GM21619 (cell line): ENCODE measurements at regions not wholly inside any gene's neighbourhood (a gene's known extent, or its start where the extent isn't known, plus 50 kb on each side); places are given as distances from the start of the nearest gene placed in this dataset.
"Not testable (repeated sequence)": the region's sequence is repeated elsewhere in the genome, so short reads cannot be mapped to it uniquely, and the experiment has no call there.

Experiments
- ATAC-seq: cut with Tn5 transposase; IDR thresholded peaks from one replicate; pipeline ENCODE4 v1.9.1; 2021; ENCODE audit not compliant: unreplicated experiment

- not testable (repeated sequence) for ATAC-seq
These were observed 1151.1 kb upstream of the SORCS1 start for GRCh38 chr10:108315636-108316035.

DNA sequence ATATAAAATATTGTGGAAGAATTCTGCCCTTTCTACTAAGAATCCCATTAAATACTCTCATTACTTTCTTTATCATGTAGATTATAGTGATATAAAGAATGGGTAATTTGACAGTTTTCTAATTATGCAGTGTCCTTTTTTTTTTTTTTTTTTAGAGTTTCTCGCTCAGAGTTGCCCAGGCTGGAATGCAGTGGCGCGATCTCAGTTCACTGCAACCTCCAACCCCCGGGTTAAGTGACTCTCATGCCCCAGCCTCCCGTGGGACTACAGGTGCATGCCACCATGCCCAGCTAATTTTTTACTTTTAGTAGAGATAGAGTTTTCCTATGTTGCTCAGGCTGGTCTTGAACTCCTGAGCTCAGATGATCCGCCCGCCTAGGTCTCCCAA is 1143.4 kb upstream of the SORCS1 start:
- ATAC-seq: no peak

GRCh38 chr10:108307250-108307924 is 1142.9 kb upstream of the SORCS1 start:
- no peak for ATAC-seq

DNA sequence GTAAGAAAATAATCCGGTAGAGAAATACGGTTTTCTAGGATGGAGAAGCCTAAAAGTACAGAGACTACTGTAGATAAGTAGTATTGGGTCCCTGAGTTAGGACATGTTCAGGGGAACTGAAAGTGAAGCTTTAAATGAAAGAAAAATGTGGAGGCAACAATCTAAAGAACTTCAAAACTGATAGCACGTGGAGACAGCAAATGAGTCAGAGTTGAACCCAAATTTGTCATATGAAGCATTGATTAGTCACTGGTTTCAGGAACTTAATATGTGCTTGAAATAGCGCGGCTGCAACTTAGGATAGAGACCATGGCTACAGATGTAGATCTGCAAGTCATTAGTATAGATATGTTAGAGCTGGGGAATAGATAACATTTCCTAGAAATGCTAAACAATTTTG is 1138.6 kb upstream of the SORCS1 start:
- ATAC-seq: peak; percentile 70

- ATAC-seq: no peak
These were observed 1136.5 kb upstream of the SORCS1 start for GRCh38 chr10:108301002-108301401.

GRCh38 chr10:108290823-108291222 is 1126.3 kb upstream of the SORCS1 start:
- no peak for ATAC-seq

DNA sequence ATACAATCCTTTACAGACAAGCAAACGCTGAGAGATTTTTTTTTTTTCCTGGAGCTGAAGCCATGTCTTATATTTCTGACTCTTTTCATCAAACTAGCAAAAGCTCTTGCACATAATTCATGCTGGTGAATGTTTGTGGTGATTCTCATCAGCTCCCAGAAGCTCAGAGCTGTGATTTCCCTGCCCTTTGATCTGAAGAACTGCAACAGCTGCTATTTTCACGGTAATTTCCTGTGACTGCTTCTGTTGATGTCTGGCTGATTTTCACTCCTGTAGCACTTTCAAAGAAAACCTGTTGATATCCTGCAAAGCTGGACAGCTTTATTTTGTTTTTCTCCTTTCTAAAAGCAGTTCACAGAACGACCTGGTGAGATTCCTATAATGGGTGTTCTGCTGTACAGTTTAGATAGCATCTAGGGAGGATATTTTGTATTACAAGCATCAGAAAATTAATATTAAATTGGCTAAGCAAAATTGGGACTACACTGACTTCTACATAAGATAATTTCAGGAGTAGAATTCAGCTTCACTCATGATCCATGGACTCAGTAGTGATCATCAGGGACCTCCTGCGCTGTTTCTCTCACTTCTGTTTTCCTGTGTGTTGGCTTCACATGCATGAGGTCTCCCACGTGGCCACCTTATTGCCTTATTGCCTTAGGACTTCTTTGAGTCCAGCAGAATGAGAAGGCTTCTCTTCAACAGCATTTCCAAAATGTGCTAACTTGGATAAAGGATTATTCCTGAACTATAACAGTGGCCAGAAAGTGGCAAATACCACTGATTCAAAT is 1111.6 kb upstream of the SORCS1 start:
- ATAC-seq: no peak

- ATAC-seq: no peak
These were observed 1095.9 kb upstream of the SORCS1 start for GRCh38 chr10:108260383-108260906.

GRCh38 chr10:108254089-108254488 is 1089.6 kb upstream of the SORCS1 start:
- no peak for ATAC-seq

GRCh38 chr10:108252771-108253170 is 1088.3 kb upstream of the SORCS1 start:
- no peak for ATAC-seq

- no peak for ATAC-seq
These were observed 1086.6 kb upstream of the SORCS1 start for GRCh38 chr10:108250936-108251620.

DNA sequence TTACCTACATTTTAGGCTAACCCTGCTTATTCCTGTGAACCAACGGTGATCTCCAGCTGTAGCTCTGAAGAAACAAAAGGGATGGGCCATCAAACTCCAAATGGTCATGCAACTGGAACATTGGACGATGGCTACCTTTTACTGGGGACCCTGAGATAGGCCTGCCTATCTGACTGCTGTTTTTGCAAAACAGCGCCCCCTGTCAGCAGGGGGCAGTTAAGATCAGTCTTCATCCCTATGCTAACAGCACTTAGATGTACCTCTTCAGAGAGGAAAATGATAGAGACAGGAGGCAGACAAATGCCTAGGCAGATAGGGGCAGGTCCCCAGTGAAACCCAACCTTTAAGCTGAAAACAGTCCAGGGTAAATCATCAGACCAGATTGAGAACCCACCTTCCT is 1085.4 kb upstream of the SORCS1 start:
- ATAC-seq: no peak

DNA sequence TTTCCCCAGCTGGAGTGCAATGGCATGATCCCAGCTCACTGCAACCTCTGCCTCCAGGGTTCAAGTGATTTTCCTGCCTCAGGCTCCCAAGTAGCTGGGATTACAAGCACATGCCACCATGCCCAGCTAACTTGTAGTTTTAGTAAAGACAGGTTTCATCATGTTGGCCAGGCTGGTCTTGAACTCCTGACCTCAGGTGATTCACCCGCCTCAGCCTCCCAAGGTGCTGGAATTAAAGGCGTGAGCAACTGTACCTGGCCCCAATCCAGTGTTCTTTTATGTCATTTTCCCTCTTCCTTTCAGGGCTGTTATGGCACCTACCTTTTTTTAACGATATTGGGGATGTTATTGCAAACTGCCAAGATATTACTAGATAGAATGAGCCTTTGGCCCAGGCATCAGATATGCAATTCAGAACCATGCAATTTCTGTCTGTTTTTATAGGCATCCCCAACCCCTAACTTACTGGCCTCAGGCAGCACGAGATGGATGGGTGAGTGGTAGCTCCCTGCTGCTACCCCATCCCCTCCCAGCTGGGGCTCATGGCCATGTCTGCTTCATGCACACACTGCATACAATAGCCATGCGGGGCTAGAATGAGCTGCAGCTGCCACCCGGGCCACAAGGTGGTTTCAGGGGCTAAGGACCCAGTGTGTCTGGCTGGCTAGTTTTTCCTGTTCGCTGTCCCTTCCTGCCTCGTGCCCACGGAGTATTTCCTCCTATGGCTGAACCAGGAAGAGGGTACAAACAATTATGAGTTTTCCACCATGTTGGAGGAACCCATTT is 1080.1 kb upstream of the SORCS1 start:
- no peak for ATAC-seq

- no peak for ATAC-seq
These were observed 1076.7 kb upstream of the SORCS1 start for GRCh38 chr10:108241166-108241565.

- ATAC-seq: no peak
These were observed 1073.8 kb upstream of the SORCS1 start for GRCh38 chr10:108238261-108238660.

DNA sequence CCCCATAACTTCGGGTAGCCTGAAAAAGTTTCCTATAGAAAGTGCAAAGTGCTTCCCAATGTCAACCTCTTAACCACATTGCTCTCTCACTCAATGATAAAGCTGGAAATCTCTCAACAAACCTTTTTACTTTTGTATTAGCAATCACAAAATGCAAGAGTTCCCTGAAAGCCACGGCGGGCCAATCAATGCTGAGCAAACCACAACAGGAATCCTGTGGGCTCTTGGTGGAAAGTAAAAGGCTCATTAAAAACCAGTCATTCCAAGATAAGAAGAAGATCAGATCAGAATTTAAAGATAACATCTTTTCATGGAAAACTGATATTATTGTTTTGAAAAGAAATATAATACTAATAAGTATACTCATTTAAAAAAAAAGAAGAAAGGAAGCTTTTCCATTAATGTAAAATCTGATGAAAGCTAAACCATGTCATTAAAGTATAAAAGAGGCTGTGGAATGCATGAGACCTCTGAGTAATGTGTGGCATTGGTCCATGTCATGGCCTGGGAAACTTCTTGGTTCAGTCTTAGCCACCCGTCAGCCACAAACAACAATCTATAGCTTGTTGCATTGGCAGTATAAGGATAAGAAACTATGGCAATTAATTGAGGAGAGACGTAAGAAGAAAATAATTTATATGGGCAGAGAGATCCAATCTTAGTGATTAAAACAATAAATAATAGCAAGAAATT is 1066.1 kb upstream of the SORCS1 start:
- no peak for ATAC-seq

- ATAC-seq: no peak
These were observed 1044.2 kb upstream of the SORCS1 start for GRCh38 chr10:108208732-108209131.

DNA sequence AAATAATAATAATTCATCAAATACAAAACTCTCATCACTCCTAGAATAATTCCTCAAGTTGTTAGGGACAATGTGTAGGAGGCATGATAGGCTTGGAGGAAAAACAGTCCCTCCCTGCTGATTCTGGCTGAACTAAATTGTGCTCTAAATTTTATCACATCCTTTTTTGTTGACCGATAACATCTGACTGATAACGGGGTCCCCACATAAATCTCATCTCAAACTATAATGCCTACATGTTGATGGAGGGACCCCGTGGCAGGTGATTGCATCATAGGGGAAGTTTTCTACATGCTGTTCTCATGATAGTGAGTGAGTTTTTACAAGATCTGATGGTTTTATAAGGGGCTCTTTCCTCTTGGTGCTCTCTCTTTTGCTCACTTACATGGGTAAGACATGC is 1043.5 kb upstream of the SORCS1 start:
- ATAC-seq: no peak

GRCh38 chr10:108204528-108205305 is 1040.2 kb upstream of the SORCS1 start:
- ATAC-seq: no peak
